ENCODE measurements at regions not wholly inside any gene's neighbourhood (a gene's known extent, or its start where the extent isn't known, plus 50 kb on each side); places are given as distances from the start of the nearest gene placed in this dataset.

DNA sequence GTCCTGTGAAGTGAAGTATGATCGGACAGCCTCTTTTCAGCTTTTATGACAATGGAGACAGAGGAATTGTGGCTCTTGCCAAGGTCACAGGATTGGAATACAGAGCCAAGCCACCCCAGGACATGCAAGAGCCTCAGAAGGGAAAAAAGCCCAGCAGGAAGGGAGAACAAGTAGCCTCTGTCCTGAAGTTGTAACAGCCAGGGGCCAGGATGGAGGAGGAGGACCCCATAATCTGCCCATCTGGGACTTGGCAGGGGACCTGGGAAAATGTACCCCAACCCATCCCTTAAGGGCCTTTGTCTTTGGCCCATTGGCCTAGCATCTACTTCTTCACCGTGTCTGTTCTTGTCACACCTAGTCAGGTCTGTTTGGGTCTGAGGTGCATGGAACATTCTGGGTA lies 60.4 kb upstream of the POLG start:
- intact Hi-C loops (cut with micrococcal nuclease): no loop called here
- Histone ChIP-seq H3K4me1 (ENCODE audit: insufficient read depth, low read length) (peaks cover 9% of the 10 kb centered on the region), H3K9me3 (ENCODE audit: control insufficient read depth in 1 of 2, low read length in 2 of 2) (no peaks in the 10 kb centered on the region), H3K27me3 (ENCODE audit: insufficient read depth, low read length) (peaks cover 5% of the 10 kb centered on the region), H3K36me3 (ENCODE audit: insufficient read depth, low read length) (no peaks in the 10 kb centered on the region), H3K4me3 (ENCODE audit: low read length in 2 of 2) (no peak overlapping the region), H3K27ac (ENCODE audit: low read depth, low read length) (no peak overlapping the region)
- Mint-ChIP-seq H3K27me3 (peaks cover 14 to 40% of the 10 kb centered on the region in 2 donors), H3K4me3 (no peak overlapping the region), H3K4me1 (peaks cover 0 to 4% (median 2%) of the 10 kb centered on the region in 4 donors), H3K9me3 (no peaks in the 10 kb centered on the region), H3K36me3 (no peaks in the 10 kb centered on the region), H3K27ac (no peak overlapping the region)
- CTCF ChIA-PET (ENCODE audit: partially characterized antibody): interaction anchor here (1.1 to 2.0 kb wide), 3 partner anchors 19 to 36 kb away, joined by 3 to 11 read pairs (median 6); no protein-coding TSS in a partner anchor
- POLR2A ChIA-PET (ENCODE audit: partially characterized antibody): no interaction called here
- no peak for DNase-seq

DNA sequence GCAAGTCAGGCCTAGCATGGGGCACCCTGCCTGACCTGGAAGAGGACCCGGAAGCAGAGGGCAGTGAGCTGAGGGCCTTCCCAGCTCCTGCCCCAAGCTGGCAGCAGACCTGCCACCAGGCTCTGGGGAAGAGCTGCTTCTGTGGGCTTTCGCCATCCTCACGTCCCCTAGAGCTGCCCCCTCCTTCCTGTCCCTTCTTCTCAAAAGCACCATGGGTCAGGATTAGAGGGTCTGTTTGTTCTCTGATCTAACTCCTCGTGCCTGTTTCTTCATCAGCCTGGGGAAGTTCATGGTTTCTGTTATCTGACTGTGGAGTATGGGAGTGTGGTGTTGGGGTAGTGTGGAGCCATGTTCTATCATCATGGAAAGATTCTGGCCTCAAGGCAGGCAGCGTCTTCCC lies 58.4 kb upstream of the POLG start:
- intact Hi-C loops (cut with micrococcal nuclease): no loop called here
- H3K27me3 ChIP-seq (ENCODE audit: insufficient read depth, low read length): no peaks in the 10 kb centered on the region
- Mint-ChIP-seq H3K27me3 (peaks cover 7 to 27% of the 10 kb centered on the region in 2 donors), H3K4me1 (no peaks in the 10 kb centered on the region), H3K27ac (no peak overlapping the region), H3K9me3 (no peaks in the 10 kb centered on the region), H3K36me3 (no peaks in the 10 kb centered on the region), H3K4me3 (no peak overlapping the region)
- no peak for DNase-seq
- H3K9me3 ChIP-seq (ENCODE audit: control insufficient read depth in 1 of 2, low read length in 2 of 2): no peaks in the 10 kb centered on the region
- H3K27ac ChIP-seq (ENCODE audit: low read depth, low read length): no peak overlapping the region
- ChIA-PET POLR2A (ENCODE audit: partially characterized antibody) (no interaction called here), CTCF (ENCODE audit: partially characterized antibody) (interaction anchor here (1.5 kb wide), 1 partner anchor 35 kb away, joined by 5 read pairs; no protein-coding TSS in a partner anchor)
- H3K4me1 ChIP-seq (ENCODE audit: insufficient read depth, low read length): no peaks in the 10 kb centered on the region
- no peak overlapping the region for H3K4me3 ChIP-seq (ENCODE audit: low read length in 2 of 2)
- H3K36me3 ChIP-seq (ENCODE audit: insufficient read depth, low read length): no peaks in the 10 kb centered on the region

DNA sequence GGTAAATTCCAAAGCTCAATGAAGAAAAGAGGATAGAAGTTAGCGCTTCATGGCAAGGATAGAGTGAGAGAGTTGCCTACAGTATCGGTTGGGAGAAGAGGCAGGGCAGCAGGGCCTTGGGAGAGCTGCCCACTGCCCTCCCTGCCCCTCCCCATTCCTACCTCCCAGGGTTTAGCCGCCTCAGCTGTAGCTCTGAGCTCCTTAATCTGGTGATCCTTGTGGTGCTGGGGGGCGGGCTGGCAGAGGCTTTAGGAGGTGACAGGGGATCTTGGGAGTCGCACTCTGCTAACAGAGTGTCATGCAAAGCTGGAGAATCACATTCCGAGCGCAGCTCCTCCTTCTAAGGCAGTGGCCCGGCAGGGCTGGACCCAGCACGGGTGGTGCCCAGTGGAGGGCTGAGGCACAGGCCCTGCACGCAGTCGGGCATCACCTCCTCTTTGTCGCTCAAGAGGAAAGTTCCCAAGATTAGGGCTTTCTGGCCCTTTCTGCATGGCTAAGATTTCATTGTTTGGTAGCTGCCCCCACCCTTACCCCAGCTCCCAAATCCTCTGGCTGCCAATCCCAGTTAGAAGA lies 57.1 kb upstream of the POLG start:
- Mint-ChIP-seq H3K9me3 (no peaks in the 10 kb centered on the region), H3K27me3 (peaks cover 5 to 19% of the 10 kb centered on the region in 2 donors), H3K4me1 (no peaks in the 10 kb centered on the region), H3K4me3 (no peak overlapping the region), H3K36me3 (no peaks in the 10 kb centered on the region), H3K27ac (no peak overlapping the region)
- Histone ChIP-seq H3K4me1 (ENCODE audit: insufficient read depth, low read length) (no peaks in the 10 kb centered on the region), H3K36me3 (ENCODE audit: insufficient read depth, low read length) (no peaks in the 10 kb centered on the region), H3K4me3 (ENCODE audit: low read length in 2 of 2) (no peak overlapping the region), H3K27me3 (ENCODE audit: insufficient read depth, low read length) (no peaks in the 10 kb centered on the region), H3K9me3 (ENCODE audit: control insufficient read depth in 1 of 2, low read length in 2 of 2) (no peaks in the 10 kb centered on the region), H3K27ac (ENCODE audit: low read depth, low read length) (no peak overlapping the region)
- intact Hi-C loops (cut with micrococcal nuclease): no loop called here
- ChIA-PET CTCF (ENCODE audit: partially characterized antibody) (interaction anchor here (0.7 to 1.1 kb wide), 3 partner anchors 9 to 33 kb away, joined by 3 to 4 read pairs (median 3); no protein-coding TSS in a partner anchor), POLR2A (ENCODE audit: partially characterized antibody) (no interaction called here)
- no peak for DNase-seq

DNA sequence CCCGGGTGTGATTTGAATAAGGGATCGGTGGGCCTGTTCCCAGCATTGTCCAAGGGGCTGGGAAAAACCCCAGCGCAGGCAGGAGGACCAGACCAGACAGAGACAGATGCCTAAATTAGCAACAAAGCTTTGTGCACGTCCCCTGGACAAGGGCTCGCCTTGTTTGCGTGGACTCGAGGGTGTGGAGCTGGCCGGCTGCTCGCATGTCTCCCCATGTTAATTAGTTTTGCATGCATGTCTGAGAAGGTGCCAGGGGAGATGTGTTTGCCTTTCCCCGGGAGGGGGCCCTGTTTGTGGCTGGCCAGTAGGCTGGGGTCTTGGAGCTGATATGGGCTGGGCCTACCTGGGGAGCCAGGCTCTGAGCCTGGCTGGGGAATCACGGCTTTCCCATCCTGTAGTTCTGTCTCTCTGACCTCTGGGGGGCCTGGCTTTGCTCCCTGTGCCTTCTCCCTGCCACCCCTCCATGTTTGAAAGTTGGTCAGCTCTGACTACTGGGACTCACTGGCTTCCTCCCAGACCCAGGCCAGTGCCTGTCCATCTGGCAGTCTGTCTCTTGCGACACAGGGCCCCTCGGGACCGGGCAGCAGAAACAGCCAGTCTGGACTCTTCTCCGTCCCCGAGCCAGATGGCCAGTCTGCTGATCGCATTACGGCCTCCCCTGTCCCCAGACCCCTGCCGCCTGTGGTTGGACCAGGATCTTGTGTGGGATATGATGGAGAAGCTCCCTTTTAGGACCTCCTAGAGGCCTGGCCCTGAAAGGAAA lies 55.4 kb upstream of the POLG start:
- Mint-ChIP-seq H3K27ac (no peak overlapping the region), H3K4me1 (no peaks in the 10 kb centered on the region), H3K9me3 (no peaks in the 10 kb centered on the region), H3K36me3 (no peaks in the 10 kb centered on the region), H3K4me3 (no peak overlapping the region), H3K27me3 (peaks cover 5 to 14% of the 10 kb centered on the region in 2 donors)
- no peak overlapping the region for H3K4me3 ChIP-seq (ENCODE audit: low read length in 2 of 2)
- CTCF ChIA-PET (ENCODE audit: partially characterized antibody): interaction anchor here (0.8 to 1.2 kb wide), 2 partner anchors 31 to 32 kb away, joined by 5 read pairs; no protein-coding TSS in a partner anchor
- no peaks in the 10 kb centered on the region for H3K9me3 ChIP-seq (ENCODE audit: control insufficient read depth in 1 of 2, low read length in 2 of 2)
- POLR2A ChIA-PET (ENCODE audit: partially characterized antibody): no interaction called here
- H3K27me3 ChIP-seq (ENCODE audit: insufficient read depth, low read length): no peaks in the 10 kb centered on the region
- H3K27ac ChIP-seq (ENCODE audit: low read depth, low read length): no peak overlapping the region
- H3K36me3 ChIP-seq (ENCODE audit: insufficient read depth, low read length): no peaks in the 10 kb centered on the region
- no peaks in the 10 kb centered on the region for H3K4me1 ChIP-seq (ENCODE audit: insufficient read depth, low read length)
- intact Hi-C loops (cut with micrococcal nuclease): no loop called here
- DNase-seq: no peak

DNA sequence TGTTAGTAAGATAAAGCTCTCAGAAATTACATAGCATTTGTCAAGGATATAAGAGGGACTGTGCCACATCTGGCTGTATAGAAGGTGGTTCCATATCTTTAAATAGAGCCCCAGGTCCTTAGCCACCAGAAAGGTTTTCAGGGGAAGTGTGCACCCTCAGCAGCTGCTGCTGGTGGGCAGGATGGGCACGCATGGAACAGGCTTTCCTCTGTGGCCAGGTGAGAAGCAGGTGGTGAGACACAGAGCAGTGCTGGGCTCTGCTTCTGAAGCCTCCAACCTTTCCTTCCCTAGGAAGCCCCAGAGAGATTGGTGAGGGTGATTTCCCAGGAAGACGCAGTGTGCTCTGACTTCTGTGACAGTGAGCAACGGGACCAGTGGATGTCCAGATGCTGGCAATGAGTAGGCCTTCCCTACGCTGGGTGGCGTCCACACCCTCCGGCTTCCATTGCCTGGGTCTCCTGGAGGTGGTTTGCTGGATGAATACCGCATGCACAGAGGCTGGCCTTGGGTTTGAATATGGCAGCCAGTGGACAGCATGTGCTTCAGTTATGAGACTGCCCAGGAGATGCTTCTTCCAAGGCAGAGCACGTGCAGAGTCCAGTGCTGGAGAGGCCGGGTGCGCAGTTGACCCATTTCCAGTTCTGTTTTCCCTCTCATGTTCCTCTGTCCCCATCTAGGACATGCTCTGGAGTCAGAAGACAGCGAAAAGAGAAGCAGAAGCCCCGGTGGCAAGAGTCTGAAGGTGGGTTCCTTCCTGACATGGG lies 52.7 kb upstream of the POLG start:
- Mint-ChIP-seq H3K27ac (no peak overlapping the region), H3K4me3 (no peak overlapping the region), H3K27me3 (peaks cover 9 to 14% of the 10 kb centered on the region in 2 donors), H3K36me3 (no peaks in the 10 kb centered on the region), H3K4me1 (no peaks in the 10 kb centered on the region), H3K9me3 (no peaks in the 10 kb centered on the region)
- no peaks in the 10 kb centered on the region for H3K9me3 ChIP-seq (ENCODE audit: control insufficient read depth in 1 of 2, low read length in 2 of 2)
- H3K4me3 ChIP-seq (ENCODE audit: low read length in 2 of 2): no peak overlapping the region
- H3K27ac ChIP-seq (ENCODE audit: low read depth, low read length): no peak overlapping the region
- H3K27me3 ChIP-seq (ENCODE audit: insufficient read depth, low read length): no peaks in the 10 kb centered on the region
- intact Hi-C loops (cut with micrococcal nuclease): no loop called here
- ChIA-PET POLR2A (ENCODE audit: partially characterized antibody) (no interaction called here), CTCF (ENCODE audit: partially characterized antibody) (no interaction called here)
- no peaks in the 10 kb centered on the region for H3K36me3 ChIP-seq (ENCODE audit: insufficient read depth, low read length)
- DNase-seq: no peak
- H3K4me1 ChIP-seq (ENCODE audit: insufficient read depth, low read length): no peaks in the 10 kb centered on the region

DNA sequence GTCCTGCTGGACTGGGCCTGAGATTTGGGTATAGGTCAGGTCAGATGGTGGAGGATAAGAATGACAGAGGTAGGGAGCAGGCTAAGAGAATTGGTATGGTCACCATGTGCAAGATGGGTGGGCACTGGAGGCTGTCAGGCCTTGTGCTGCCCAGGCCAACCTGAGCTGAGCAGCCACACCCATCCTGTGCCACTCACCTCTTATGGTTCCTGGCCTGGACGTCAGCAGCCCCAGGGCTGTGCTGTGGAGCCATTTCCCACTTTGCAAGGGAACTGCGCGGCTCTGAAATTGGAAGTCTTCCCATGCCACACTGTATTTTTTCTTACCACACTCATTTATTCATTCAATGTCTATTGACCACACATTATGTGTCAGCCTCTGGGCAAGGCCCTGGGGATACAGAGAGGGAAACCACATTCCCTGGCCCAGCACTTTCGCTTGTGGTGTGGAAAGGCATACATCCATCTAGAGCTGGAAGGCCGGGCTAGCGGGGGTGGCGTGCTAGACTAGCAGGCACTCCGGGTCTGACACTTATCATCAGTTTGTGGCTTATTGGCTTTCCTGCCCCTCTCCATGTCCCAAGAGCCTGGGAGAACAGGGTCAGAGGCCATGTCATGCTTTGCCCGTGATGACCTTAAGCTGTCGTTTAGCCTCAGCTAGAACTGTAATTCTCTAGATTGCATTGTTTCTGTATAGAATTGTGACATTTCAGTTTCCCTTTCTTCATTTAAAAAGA lies 51.1 kb upstream of the POLG start:
- Histone ChIP-seq H3K4me3 (ENCODE audit: low read length in 2 of 2) (no peak overlapping the region), H3K27me3 (ENCODE audit: insufficient read depth, low read length) (peaks cover 4% of the 10 kb centered on the region), H3K9me3 (ENCODE audit: control insufficient read depth in 1 of 2, low read length in 2 of 2) (no peaks in the 10 kb centered on the region), H3K36me3 (ENCODE audit: insufficient read depth, low read length) (no peaks in the 10 kb centered on the region), H3K27ac (ENCODE audit: low read depth, low read length) (no peak overlapping the region), H3K4me1 (ENCODE audit: insufficient read depth, low read length) (no peaks in the 10 kb centered on the region)
- Mint-ChIP-seq H3K4me1 (no peaks in the 10 kb centered on the region), H3K4me3 (no peak overlapping the region), H3K36me3 (no peaks in the 10 kb centered on the region), H3K9me3 (no peaks in the 10 kb centered on the region), H3K27ac (no peak overlapping the region), H3K27me3 (peaks cover 16 to 23% of the 10 kb centered on the region in 2 donors)
- intact Hi-C loops (cut with micrococcal nuclease): no loop called here
- no peak for DNase-seq
- ChIA-PET CTCF (ENCODE audit: partially characterized antibody) (no interaction called here), POLR2A (ENCODE audit: partially characterized antibody) (no interaction called here)

Measured in CD4-positive, alpha-beta memory T cell (primary cell).